HL-60 (cell line): ENCODE measurements at regions not wholly inside any gene's neighbourhood (a gene's known extent, or its start where the extent isn't known, plus 50 kb on each side); places are given as distances from the start of the nearest gene placed in this dataset.

Experiments used
- CTCF ChIP-seq: IDR thresholded peaks from one replicate; pipeline ENCODE4 v1.5.1; 2011; ENCODE audit warnings: low read length, control low read depth, inconsistent platforms; ENCODE audit not compliant: insufficient read depth
- POLR2AphosphoS5 ChIP-seq: IDR thresholded peaks from 2 replicates; pipeline ENCODE4 v1.6.1; 2012; ENCODE audit warnings: low read depth
- REST ChIP-seq: IDR thresholded peaks from 2 replicates; pipeline ENCODE4 v1.6.1; 2012; ENCODE audit warnings: low read depth; ENCODE audit not compliant: insufficient replicate concordance

- TF ChIP-seq CTCF: no peak
- no peak for TF ChIP-seq REST
- no peak for TF ChIP-seq POLR2AphosphoS5
Measured at GRCh38 chr4:112895811-112896608, 153.4 kb upstream of the ANK2 start.
